Neural cell (in vitro differentiated cells): ENCODE measurements at regions not wholly inside any gene's neighbourhood (a gene's known extent, or its start where the extent isn't known, plus 50 kb on each side); places are given as distances from the start of the nearest gene placed in this dataset.

Experiments used
- H2AFZ ChIP-seq: fragments of 200-600, 300-800 bp; sonication (generic), shearing (Covaris generic); 2 replicates; pipeline ENCODE4 v1.6.0; 2014; ENCODE audit warnings: low read depth, mild to moderate bottlenecking, antibody characterized with exemption, low read length, moderate library complexity
- H3F3A ChIP-seq: fragments of 200-600 bp; shearing (Covaris generic); 2 replicates; pipeline ENCODE4 v1.6.1; 2016; ENCODE audit warnings: mild to moderate bottlenecking, moderate library complexity, mixed read lengths, antibody characterized with exemption, low read length; ENCODE audit not compliant: insufficient read depth, poor library complexity, severe bottlenecking
- H3K27ac ChIP-seq: fragments of 200-600, 300-800 bp; sonication (generic), shearing (Covaris generic); 2 replicates; pipeline ENCODE4 v1.5.1; 2014; ENCODE audit warnings: mild to moderate bottlenecking, low read length, moderate library complexity
- H3K27me3 ChIP-seq: fragments of 300-800, 200-600 bp; sonication (generic), shearing (Covaris generic); 2 replicates; pipeline ENCODE4 v1.6.0; 2014; ENCODE audit warnings: mild to moderate bottlenecking, low read depth, low read length, moderate library complexity; ENCODE audit not compliant: insufficient read depth
- H3K36me3 ChIP-seq: fragments of 300-800, 200-600 bp; sonication (generic), shearing (Covaris generic); 2 replicates; pipeline ENCODE4 v1.5.1; 2014; ENCODE audit warnings: mild to moderate bottlenecking, antibody characterized with exemption, low read length, moderate library complexity; ENCODE audit not compliant: insufficient read depth
- H3K4me2 ChIP-seq: fragments of 300-800, 200-600 bp; sonication (generic), shearing (Covaris generic); 2 replicates; pipeline ENCODE4 v1.6.0; 2014; ENCODE audit warnings: mild to moderate bottlenecking, low read length
- H3K4me3 ChIP-seq: fragments of 300-800, 200-600 bp; sonication (generic), shearing (Covaris generic); 2 replicates; pipeline ENCODE4 v1.5.1; 2014; ENCODE audit warnings: mild to moderate bottlenecking, low read length, moderate library complexity
- H3K79me2 ChIP-seq: fragments of 200-600 bp; shearing (Covaris generic); replicated peaks from 2 replicates; pipeline ENCODE4 v1.6.0; 2014; ENCODE audit warnings: mild to moderate bottlenecking, low read length, moderate library complexity; ENCODE audit not compliant: insufficient read depth
- H3K9ac ChIP-seq: fragments of 300-800, 200-600 bp; sonication (generic), shearing (Covaris generic); 2 replicates; pipeline ENCODE4 v1.6.1; 2016; ENCODE audit warnings: mild to moderate bottlenecking, low read length, mixed read lengths
- H3K9me2 ChIP-seq: fragments of 200-600 bp; shearing (Covaris generic); 2 replicates; pipeline ENCODE4 v1.6.1; 2016; ENCODE audit warnings: mild to moderate bottlenecking, low read length, mixed read lengths; ENCODE audit not compliant: insufficient read depth
- H3K9me3 ChIP-seq: fragments of 200-600, 300-800 bp; sonication (generic), shearing (Covaris generic); 2 replicates; pipeline ENCODE4 v1.6.1; 2016; ENCODE audit warnings: mild to moderate bottlenecking, mixed run types, low read length, moderate library complexity, mixed read lengths
- H4K20me1 ChIP-seq: fragments of 200-600 bp; shearing (Covaris generic); 2 replicates; pipeline ENCODE4 v1.6.1; 2016; ENCODE audit warnings: mild to moderate bottlenecking, mixed run types; ENCODE audit not compliant: insufficient read depth
- CTCF ChIP-seq: fragments of 450-650 bp; IDR thresholded peaks from 2 replicates; pipeline ENCODE4 v1.5.1; 2014; ENCODE audit warnings: antibody characterized with exemption, mild to moderate bottlenecking, moderate library complexity; ENCODE audit not compliant: poor library complexity, severe bottlenecking
- EZH2 ChIP-seq: fragments of 200-600, 300-800 bp; shearing (Covaris generic), sonication (generic); IDR thresholded peaks from 2 replicates; pipeline ENCODE4 v1.6.1; 2014; ENCODE audit warnings: antibody characterized with exemption, low read length, borderline replicate concordance, mild to moderate bottlenecking; ENCODE audit not compliant: insufficient read depth, poor library complexity, severe bottlenecking
- MXI1 ChIP-seq: fragments of 450-650 bp; conservative IDR thresholded peaks from 2 replicates; pipeline ENCODE4 v1.6.1; 2014; ENCODE audit warnings: antibody characterized with exemption, mild to moderate bottlenecking; ENCODE audit not compliant: poor library complexity, severe bottlenecking
- POLR2AphosphoS5 ChIP-seq: IDR thresholded peaks from 2 replicates; pipeline ENCODE4 v1.6.1; 2012
- RAD21 ChIP-seq: fragments of 450-650 bp; conservative IDR thresholded peaks from 2 replicates; pipeline ENCODE4 v1.6.1; 2014; ENCODE audit warnings: antibody characterized with exemption, mild to moderate bottlenecking, moderate library complexity
- REST ChIP-seq: IDR thresholded peaks from 2 replicates; pipeline ENCODE4 v1.6.1; 2012; ENCODE audit warnings: borderline replicate concordance
- SMC3 ChIP-seq: fragments of 450-650 bp; conservative IDR thresholded peaks from 2 replicates; pipeline ENCODE4 v1.6.1; 2014; ENCODE audit warnings: antibody characterized with exemption, mild to moderate bottlenecking, moderate library complexity; ENCODE audit not compliant: poor library complexity
- TAF1 ChIP-seq: IDR thresholded peaks from 2 replicates; pipeline ENCODE4 v1.6.1; 2012; ENCODE audit warnings: low read depth

GRCh38 chr11:95392644-95393043 lies 161.6 kb upstream of the SESN3 start:
- H2AFZ ChIP-seq = no peak overlapping the region
- TF ChIP-seq MXI1 = no peak

GRCh38 chr11:95389427-95389826 lies 158.4 kb upstream of the SESN3 start:
- H3K27me3 ChIP-seq = no peaks in the 10 kb centered on the region
- H3K4me3 ChIP-seq = no peak overlapping the region
- H2AFZ ChIP-seq = no peak overlapping the region
- no peaks in the 10 kb centered on the region for H3K9me2 ChIP-seq
- no peaks in the 10 kb centered on the region for H3K36me3 ChIP-seq
- H3K27ac ChIP-seq = no peak overlapping the region
- H3F3A ChIP-seq = no peaks in the 10 kb centered on the region
- H4K20me1 ChIP-seq = no peaks in the 10 kb centered on the region
- H3K4me2 ChIP-seq = no peak overlapping the region
- no peak overlapping the region for H3K9ac ChIP-seq
- no peaks in the 10 kb centered on the region for H3K9me3 ChIP-seq
- TF ChIP-seq POLR2AphosphoS5 (no peak), REST (no peak)
- H3K79me2 ChIP-seq = no peaks in the 10 kb centered on the region

More at GRCh38 chr11:95392644-95393043, 161.6 kb upstream of the SESN3 start:
- Histone ChIP-seq H3K79me2 (no peaks in the 10 kb centered on the region), H3F3A (no peaks in the 10 kb centered on the region), H3K36me3 (no peaks in the 10 kb centered on the region), H3K27ac (no peak overlapping the region), H3K9ac (no peak overlapping the region), H3K27me3 (no peaks in the 10 kb centered on the region), H3K9me2 (no peaks in the 10 kb centered on the region), H4K20me1 (no peaks in the 10 kb centered on the region), H3K4me2 (no peak overlapping the region), H3K9me3 (no peaks in the 10 kb centered on the region), H3K4me3 (no peak overlapping the region)

- H3K79me2 ChIP-seq = no peaks in the 10 kb centered on the region
- H3K9me3 ChIP-seq = no peaks in the 10 kb centered on the region
- H3K27ac ChIP-seq = no peak overlapping the region
- no peaks in the 10 kb centered on the region for H3K27me3 ChIP-seq
- H4K20me1 ChIP-seq = no peaks in the 10 kb centered on the region
- H3F3A ChIP-seq = no peaks in the 10 kb centered on the region
- TF ChIP-seq RAD21 (no peak), SMC3 (no peak), CTCF (no peak), REST (no peak), MXI1 (no peak), EZH2 (no peak), TAF1 (no peak)
- H3K4me3 ChIP-seq = no peak overlapping the region
- H3K9ac ChIP-seq = no peak overlapping the region
- no peak overlapping the region for H3K4me2 ChIP-seq
- H2AFZ ChIP-seq = no peak overlapping the region
- no peaks in the 10 kb centered on the region for H3K9me2 ChIP-seq
- no peaks in the 10 kb centered on the region for H3K36me3 ChIP-seq
These were observed 157.1 kb upstream of the SESN3 start for GRCh38 chr11:95388086-95388485.
